Neural crest cell (in vitro differentiated cells): ENCODE measurements at regions not wholly inside any gene's neighbourhood (a gene's known extent, or its start where the extent isn't known, plus 50 kb on each side); places are given as distances from the start of the nearest gene placed in this dataset.

Experiments used
- DNase-seq: peaks from one replicate; pipeline ENCODE4 v3.0.0; 2021; ENCODE audit warnings: low read depth, mixed read lengths, low spot score
- H3K27ac Mint-ChIP-seq: one replicate; pipeline ENCODE4 v1.8.0; 2021; ENCODE audit warnings: mild to moderate bottlenecking, mixed read lengths; ENCODE audit not compliant: unreplicated experiment
- H3K27me3 Mint-ChIP-seq: 2 replicates; pipeline ENCODE4 v1.8.0; 2021; ENCODE audit warnings: low read depth, mild to moderate bottlenecking, mixed read lengths
- H3K36me3 Mint-ChIP-seq: 2 replicates; pipeline ENCODE4 v1.8.0; 2021; ENCODE audit warnings: low read depth, mild to moderate bottlenecking, mixed read lengths
- H3K4me1 Mint-ChIP-seq: 2 replicates; pipeline ENCODE4 v1.8.0; 2021; ENCODE audit warnings: mixed read lengths
- H3K4me3 Mint-ChIP-seq: one replicate; pipeline ENCODE4 v1.8.0; 2021; ENCODE audit warnings: mild to moderate bottlenecking, mixed read lengths
- H3K9me3 Mint-ChIP-seq: 2 replicates; pipeline ENCODE4 v1.8.0; 2021; ENCODE audit warnings: mixed read lengths
- TF ChIP-seq, protein P1 (sequence below): fragments of 200-600 bp; sonication (generic); conservative IDR thresholded peaks from 2 replicates; pipeline ENCODE4 v1.5.0; 2021; ENCODE audit warnings: antibody characterized with exemption, mild to moderate bottlenecking

DNA sequence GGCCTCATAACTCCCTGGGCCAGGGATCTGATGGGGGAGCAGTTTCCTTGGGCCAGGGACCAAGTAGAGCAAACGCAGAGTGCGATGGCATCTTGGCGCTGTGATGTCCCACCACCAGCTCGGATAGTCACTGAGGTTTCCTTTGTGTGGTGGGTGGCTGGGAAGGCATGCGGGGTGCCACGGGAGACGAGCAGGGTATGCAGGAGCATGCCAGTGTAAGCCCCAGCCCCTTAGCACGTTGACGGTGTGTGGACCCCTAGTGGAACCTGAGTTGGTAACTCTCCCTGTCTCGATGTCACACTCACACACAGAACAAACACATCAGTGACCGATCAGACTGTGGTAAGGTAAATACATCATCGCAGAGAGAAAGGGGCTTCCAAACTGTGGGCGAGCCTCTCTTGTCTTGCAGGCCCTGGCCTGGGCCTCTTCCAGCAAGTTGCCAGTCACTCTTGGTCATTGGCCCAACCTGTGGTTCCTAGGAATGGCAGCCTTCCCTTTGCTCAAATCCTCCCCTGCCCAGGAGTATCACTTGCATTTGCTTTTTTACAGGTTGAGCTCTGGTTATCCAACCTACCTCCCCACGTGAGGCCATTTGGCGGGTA, 231.6 kb upstream of the GPR26 start:
- H3K9me3 Mint-ChIP-seq: no peaks in the 10 kb centered on the region
- peaks cover 6% of the 10 kb centered on the region for H3K4me1 Mint-ChIP-seq
- TF ChIP-seq, protein P1, sequence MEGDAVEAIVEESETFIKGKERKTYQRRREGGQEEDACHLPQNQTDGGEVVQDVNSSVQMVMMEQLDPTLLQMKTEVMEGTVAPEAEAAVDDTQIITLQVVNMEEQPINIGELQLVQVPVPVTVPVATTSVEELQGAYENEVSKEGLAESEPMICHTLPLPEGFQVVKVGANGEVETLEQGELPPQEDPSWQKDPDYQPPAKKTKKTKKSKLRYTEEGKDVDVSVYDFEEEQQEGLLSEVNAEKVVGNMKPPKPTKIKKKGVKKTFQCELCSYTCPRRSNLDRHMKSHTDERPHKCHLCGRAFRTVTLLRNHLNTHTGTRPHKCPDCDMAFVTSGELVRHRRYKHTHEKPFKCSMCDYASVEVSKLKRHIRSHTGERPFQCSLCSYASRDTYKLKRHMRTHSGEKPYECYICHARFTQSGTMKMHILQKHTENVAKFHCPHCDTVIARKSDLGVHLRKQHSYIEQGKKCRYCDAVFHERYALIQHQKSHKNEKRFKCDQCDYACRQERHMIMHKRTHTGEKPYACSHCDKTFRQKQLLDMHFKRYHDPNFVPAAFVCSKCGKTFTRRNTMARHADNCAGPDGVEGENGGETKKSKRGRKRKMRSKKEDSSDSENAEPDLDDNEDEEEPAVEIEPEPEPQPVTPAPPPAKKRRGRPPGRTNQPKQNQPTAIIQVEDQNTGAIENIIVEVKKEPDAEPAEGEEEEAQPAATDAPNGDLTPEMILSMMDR: no peak
- H3K27me3 Mint-ChIP-seq: no peaks in the 10 kb centered on the region
- no peak overlapping the region for H3K27ac Mint-ChIP-seq
- no peak for DNase-seq
- no peaks in the 10 kb centered on the region for H3K36me3 Mint-ChIP-seq
- H3K4me3 Mint-ChIP-seq: no peak overlapping the region

DNA sequence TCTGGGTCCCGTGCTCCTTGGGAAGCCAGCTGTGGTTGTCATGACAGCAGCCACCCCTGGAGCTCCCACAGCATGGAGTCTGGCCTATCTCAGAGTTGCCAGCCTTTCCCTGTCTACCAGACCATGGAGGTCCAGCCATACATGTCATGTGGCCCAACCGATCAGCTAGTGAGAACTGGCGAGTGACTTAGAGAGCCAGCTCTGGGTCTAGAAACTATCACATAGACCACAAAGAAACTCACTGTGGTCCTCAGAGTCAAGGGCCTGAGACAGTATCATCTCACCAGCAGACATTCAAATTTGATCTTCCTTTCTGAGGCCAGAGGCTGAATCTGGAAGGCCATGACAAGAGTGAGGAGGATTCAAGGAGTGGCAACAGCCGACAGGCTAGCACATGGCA, 223.3 kb upstream of the GPR26 start:
- Mint-ChIP-seq H3K27ac (no peak overlapping the region), H3K9me3 (no peaks in the 10 kb centered on the region), H3K36me3 (no peaks in the 10 kb centered on the region), H3K4me3 (no peak overlapping the region), H3K4me1 (peaks cover 12% of the 10 kb centered on the region), H3K27me3 (no peaks in the 10 kb centered on the region)
- TF ChIP-seq, protein P1: no peak
- no peak for DNase-seq

DNA sequence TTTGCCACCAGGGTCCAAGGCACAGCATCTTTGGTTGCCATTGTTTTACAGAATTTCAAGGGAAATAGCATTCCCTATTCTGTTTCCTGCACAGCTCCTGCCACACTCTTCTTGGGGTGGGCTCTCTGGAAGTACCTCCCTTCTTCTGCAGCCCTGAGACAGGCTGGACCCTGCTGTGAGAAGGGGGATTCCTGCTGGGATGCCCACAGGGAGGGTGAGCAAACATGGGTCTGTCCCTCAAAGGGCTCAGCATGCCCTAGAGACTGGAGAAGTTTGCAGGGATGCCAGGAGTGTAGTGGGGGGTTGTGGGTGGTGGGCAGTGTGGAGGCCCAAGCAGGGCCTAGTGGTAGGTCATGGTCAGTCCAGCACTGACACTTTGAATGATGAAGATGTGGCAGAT, 222.2 kb upstream of the GPR26 start:
- H3K4me1 Mint-ChIP-seq: peaks cover 12% of the 10 kb centered on the region
- no peak overlapping the region for H3K27ac Mint-ChIP-seq
- H3K9me3 Mint-ChIP-seq: no peaks in the 10 kb centered on the region
- TF ChIP-seq, protein P1: no peak
- no peak for DNase-seq
- no peaks in the 10 kb centered on the region for H3K27me3 Mint-ChIP-seq
- H3K36me3 Mint-ChIP-seq: no peaks in the 10 kb centered on the region
- H3K4me3 Mint-ChIP-seq: no peak overlapping the region

DNA sequence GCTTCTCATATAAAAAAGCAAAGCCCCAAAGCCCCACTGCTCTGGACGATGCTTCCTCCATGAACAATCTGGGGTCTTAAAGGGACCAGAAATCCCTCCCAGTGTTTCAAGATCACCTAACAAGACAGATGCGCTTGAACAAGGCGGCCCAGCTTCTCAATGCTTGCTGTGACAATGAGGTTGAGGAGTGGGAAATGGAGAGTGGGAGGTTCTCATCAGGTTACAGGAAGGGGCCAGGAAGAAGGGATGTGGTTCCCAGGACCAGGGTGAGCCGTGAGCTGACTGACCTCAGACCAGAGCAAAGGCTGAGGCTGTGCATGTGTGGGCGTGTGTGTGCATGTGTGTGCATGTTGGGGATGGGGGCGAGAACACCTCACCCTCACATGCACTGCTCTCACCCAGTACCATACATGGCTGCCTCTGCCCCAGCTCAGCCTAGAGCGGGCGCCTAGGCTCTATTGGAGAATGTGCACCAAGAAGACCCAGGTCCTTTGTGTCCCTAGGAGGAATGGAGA, 220.8 kb upstream of the GPR26 start:
- peaks cover 12% of the 10 kb centered on the region for H3K4me1 Mint-ChIP-seq

DNA sequence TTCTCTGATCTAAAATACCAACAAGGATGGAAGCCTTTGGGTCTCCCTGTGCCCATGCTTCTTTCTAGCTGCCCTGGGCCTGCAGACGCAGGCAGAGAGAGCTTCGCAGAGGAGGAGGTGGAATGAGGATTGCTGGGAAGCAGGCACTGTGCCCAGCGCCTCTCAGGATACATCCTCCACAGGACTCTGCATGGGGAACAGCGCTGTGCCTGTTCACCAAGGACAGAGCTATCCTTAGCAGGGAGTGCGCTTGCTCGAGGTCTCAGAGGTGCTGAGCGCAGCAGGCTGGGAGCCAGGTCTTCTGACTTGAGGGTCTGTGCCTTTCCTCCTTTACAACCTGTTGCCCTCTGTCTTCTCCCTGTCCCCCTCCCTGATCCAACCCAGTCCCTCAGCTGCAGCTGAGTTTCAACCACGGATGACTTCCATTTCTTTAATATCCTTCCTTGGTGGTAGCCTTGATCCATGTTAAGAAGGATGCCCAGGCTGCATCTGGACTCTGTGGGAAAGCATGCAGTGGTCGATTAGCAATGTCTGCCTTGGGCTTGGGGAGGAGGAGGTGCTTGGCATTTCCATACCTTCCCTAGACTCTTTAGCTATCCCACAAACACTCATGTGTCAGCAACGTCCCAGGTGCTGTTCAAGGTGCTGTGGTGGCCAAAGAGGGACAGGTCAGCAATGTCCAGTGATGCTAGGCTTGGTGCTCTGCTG, 219.6 kb upstream of the GPR26 start:
- Mint-ChIP-seq H3K4me1 (peaks cover 4% of the 10 kb centered on the region), H3K27me3 (no peaks in the 10 kb centered on the region), H3K27ac (peak overlapping the region; percentile 54), H3K9me3 (no peaks in the 10 kb centered on the region), H3K4me3 (no peak overlapping the region), H3K36me3 (no peaks in the 10 kb centered on the region)
- no peak for DNase-seq
- TF ChIP-seq, protein P1: no peak

More for the DNA sequence above, 220.8 kb upstream of the GPR26 start:
- no peaks in the 10 kb centered on the region for H3K36me3 Mint-ChIP-seq
- H3K27ac Mint-ChIP-seq: peak overlapping the region; percentile 83
- TF ChIP-seq, protein P1: no peak
- H3K27me3 Mint-ChIP-seq: no peaks in the 10 kb centered on the region
- DNase-seq: no peak
- no peaks in the 10 kb centered on the region for H3K9me3 Mint-ChIP-seq
- H3K4me3 Mint-ChIP-seq: no peak overlapping the region
